ENCODE measurements at regions not wholly inside any gene's neighbourhood (a gene's known extent, or its start where the extent isn't known, plus 50 kb on each side); places are given as distances from the start of the nearest gene placed in this dataset.
A peak's percentile ranks its signal among the peaks of the same experiment; 100 is the strongest.
"Not testable (repeated sequence)": the region's sequence is repeated elsewhere in the genome, so short reads cannot be mapped to it uniquely, and the experiment has no call there.

DNA sequence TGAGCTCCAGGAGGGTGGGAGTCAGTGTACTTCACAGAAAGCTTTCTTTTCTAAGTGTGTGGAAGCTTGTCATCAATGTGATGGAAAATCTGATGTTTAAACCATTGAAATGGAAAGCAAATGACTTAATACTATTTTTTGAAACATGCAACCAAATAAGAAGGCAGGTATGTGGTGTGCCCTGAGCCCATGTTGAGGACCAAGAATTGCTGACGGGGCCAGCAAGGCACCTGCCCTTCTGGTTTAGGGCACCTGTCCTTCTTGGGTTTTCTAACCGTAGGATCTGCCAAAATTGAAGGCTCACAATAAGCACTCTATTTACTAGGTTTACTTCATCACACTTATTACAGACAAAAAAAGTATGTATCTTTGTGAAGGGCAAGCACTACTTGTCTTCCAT is 537.7 kb downstream of the SOCS6 start:
- DNase-seq (ENCODE audit: low read depth in 2 of 2), result no peak

DNA sequence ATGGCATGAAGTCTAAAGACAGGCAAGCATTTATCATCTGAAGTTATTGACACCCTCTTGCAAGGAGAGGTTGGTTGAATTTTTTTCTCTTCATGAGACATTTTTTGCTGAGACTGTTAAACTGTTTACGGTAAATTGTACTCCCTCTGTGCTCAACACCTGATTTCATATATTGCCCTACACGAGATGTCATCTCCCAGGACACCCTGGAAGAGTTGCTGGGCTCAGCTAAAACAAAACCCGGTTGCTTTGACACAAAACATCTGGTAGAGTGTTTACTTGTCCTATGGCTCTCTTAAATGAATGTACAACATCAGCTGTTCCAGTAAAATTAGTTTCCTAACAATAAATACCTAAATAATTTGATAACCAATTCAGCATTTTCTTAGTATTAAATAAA is 533.8 kb downstream of the SOCS6 start:
- no peak for DNase-seq (ENCODE audit: low read depth in 2 of 2)

DNA sequence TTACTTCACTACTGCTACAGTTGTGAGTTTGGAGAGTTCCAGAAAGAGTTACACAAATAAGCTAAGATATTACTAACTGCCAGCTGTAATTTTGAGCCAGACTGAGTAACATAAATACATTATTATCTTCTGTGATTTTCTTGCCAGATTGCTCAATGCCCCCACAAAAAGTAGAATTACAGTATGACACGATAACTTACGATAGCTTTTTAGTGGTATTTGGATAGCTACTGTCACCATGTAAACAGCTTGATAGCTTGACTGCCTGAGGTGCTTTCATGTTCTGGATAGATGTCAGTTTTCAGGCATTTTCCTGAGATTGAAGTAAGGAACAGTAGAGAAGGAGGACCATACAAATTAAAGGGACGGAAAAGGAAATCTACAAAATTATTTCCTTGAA is 533.3 kb downstream of the SOCS6 start:
- no peak for DNase-seq (ENCODE audit: low read depth in 2 of 2)

DNA sequence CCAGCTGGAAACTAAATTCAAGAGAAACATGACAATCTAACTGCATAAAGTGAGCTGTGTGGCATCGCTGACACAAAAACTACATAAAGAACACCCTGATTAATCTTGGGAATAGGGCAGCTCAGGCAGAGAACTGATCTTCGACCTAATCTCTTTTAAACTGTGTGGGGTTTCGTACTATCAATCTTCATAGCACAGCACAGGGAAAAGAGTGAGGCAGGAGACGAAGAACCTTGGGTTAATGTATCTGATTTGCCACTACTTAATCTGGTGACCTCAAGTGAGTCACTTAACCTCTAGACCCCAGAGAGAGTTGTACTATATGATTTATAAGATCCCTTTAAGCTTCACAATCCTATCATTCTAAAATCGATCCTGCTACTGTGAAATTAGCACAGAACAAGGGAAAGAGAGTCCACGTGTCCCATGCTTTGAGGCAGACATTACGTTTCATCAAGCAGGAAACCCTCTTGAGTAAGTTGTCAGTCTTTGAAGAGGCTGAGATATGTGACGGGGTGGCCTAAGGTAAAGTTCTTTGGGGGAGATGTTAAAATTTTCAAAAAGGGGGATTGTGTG is 519.7 kb downstream of the SOCS6 start:
- no peak for DNase-seq (ENCODE audit: low read depth in 2 of 2)

DNA sequence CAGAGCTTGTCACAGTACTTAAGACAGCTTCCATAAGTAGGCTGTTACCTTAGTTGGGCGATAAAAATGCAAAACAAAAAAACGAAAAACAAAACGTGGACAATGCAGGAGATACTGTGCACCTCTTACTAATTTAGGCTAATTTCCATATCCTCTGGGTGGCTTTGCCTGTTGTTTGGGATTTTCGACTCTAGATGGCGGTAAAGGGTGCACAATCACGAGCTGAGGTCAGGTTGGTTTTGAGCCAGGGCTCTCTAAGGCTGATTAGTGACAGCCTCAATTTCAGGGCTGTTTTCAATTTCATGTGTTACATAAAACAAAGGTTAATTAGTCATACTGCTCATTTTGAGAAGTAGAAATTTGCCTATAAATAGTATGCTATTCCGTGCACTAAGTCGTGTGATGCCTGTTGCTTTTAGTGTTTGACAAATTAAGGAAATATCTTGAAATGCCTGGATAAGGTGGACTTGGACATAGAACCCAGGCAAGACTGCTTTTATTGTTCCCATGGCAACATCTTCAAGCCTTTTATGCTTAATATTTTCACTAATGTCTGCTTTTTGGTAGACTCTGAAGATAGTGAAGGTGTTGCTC is 493.1 kb downstream of the SOCS6 start:
- DNase-seq (ENCODE audit: low read depth in 2 of 2), result peak in 1 of 2 donors; percentile 18

DNA sequence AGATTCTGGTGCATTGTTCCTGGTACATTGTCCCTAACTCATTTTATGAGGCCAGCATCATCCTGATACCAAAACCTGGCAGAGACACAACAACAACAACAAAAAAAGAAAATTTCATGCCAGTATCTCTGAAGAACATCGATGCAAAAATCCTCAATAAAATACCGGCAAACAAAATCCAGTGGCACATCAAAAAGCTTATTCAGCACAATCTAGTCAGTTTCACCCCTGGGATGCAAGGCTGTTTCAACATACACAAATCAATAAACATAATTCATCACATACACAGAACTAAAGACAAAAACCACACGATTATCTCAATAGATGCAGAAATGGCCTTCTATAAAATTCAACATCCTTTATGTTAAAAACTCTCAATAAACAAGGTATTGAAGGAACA is 477.4 kb downstream of the SOCS6 start:
- DNase-seq (ENCODE audit: low read depth in 2 of 2), result not testable (repeated sequence)

DNA sequence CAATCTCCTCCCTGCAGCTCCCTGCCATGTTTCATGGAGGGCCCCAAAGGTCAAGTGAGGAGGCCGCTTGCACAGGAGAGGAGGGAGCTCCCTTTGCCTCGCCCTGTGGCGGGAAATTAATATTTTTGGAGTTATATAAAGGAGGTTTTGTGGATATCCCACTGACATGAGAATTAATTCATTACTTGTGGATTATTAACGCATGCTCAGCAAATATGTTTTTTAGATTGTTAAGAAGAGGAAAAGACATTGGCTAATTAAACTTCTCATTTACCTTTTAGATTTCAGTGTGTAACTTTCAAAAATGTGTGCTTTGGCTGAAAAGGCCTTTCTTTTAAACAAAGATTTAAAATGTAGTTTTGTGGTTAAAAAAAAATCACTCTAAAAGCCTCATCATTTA is 474.0 kb downstream of the SOCS6 start:
- DNase-seq (ENCODE audit: low read depth in 2 of 2), result no peak

DNA sequence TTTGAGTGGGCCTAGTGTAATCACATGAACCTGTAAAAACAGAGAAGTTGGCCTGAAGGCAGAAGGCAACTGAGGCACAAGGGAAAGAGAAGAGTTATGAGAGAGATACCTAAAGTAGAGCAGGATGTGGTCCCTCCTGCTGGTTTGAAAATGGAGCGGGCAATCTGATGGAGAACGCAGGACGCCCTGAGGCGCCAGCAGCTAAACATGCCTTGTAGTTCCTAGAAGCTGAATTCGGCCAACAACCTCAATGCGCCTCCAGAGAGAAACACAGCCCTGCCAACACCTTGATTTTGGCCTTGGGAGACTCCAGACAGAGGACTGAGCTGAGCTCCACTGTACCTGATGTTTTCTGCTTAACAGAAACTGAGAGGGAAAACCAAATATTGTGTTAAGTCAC is 469.9 kb downstream of the SOCS6 start:
- DNase-seq (ENCODE audit: low read depth in 2 of 2), result no peak

DNA sequence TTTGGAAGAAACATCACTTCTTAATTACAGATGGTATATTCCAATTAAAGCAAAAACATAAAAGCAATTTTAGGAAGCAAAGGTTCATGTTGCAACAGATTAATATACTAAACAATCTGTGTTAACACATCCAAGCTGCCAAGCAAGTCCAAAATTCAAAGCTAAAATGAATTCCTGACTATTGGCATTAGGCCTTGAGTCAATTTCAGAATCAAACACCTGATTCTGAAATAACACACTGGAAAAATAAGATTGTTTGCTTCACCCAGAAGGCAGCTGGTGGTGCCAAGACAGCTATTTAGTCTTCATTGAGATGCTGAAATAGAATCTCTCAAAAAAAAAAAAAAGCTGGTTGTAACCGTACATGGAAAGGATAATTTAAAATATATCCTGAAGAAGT is 465.6 kb downstream of the SOCS6 start:
- DNase-seq (ENCODE audit: low read depth in 2 of 2), result no peak

DNA sequence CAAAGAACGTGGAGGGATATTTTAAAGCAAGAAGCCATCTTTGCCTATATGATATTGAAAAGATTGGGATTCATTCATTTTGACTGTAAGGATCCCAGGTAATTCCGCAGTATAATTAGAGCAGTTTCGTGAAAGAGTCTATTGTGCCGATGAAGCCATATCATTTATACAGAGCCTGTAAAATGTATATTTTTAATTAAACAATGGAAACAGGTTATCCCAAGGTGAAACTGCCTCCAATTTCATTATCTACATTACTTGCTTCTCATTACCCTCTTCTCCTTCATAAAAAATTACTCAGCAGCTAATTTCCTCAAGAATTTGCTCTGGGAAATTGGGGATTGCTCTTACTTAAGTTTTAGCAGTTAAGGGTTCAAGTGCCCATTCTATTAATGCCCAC is 444.1 kb downstream of the SOCS6 start:
- DNase-seq (ENCODE audit: low read depth in 2 of 2), result no peak

DNA sequence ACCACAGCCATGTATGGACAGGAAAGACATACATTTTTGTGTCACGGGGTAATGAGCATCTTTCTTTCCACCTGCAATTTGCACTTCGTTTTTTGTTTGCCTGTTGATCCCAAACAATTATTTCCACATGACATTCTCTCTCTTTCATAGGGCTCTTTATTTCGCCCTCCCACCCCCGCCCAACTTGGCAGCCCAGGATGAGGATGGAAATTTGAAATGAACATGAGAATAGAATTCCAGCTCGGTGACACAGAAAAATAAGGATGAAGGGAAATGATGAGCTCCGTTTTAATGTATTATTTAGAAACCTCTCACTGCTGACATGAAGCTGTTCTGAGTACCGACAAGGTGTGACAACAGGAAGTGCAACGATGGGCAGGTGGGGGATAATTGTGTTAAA is 443.3 kb downstream of the SOCS6 start:
- DNase-seq (ENCODE audit: low read depth in 2 of 2), result no peak

DNA sequence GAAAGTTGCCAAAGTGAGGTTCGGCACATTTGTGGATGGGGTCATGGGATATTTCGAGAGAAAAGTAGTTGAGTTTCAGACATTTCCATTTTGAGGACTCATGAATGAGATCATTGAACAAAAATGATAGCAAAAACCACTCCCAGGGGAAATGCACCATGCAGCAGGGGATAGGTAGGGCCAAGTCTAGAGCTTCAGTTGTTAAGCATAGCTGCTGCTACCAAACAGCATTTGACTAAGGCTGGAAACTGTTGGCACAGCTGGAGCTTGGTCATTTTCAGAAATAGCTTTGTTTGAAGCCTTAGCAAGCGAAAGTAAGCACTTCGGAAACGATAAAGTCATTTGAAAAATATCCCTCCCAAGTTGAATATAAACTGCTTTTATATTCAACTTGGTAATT is 431.8 kb downstream of the SOCS6 start:
- DNase-seq (ENCODE audit: low read depth in 2 of 2), result no peak

DNA sequence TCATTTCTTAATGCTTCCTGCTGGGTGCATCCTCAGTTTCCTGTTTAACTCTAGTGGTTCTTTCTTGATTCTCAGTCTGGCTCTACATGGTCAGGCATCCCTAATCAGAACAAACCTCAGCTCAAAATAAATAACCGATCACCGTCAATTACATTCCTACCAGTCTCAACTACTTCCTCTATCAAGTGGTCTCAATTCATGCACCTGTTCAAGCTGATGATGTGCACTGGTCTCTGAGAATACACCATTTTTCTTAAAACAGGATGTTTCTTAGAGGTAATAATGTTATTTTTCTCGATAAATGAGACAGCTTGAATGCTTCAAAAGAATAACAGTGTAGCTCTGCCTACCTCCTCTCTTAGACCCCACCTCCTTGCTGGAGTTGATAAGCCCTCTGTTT is 420.9 kb downstream of the SOCS6 start:
- DNase-seq (ENCODE audit: low read depth in 2 of 2), result no peak

DNA sequence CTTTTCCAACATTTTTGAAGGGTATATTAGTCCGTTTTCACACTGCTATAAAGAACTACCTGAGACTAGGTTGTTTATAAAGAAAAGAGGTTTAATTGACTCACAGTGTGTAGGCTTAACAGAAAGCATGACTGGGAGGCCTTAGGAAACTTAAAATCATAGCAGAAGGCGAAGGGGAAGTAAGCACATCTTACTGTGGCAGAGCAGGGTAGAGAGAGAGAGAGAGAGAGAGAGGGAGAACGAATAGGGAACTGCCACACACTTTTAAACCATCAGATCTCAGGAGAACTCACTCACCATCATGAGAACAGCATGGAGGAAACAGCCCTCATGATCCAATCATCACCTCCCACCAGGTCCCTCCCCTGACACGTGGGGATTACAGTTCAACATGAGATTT is 420.3 kb downstream of the SOCS6 start:
- no peak for DNase-seq (ENCODE audit: low read depth in 2 of 2)

DNA sequence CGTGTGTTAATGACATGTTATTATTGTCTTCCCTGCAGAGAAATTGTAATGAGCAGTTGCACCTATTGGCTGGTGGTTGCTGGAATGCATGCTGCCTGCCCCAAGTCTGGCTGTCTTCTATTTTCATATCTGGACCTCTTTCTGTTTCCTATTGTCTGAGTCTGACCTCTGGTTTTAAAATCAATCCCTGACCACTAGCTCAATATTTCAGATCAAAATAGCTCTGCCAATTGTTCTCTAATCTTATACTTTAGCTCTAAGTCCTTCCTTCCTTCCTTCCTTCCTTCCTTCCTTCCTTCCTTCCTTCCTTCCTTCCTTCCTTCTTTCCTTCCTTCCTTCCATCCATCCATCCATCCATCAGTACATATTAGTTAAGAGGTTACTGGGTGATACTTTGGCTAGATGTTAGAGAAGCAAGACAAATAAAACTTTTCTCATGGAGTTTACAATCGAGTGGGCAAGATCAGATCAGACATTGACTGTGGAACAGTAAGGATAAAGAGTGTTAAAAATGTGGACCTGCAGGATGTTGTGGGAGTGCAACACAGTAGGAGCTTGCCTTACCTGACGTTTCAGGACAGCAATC is 417.1 kb downstream of the SOCS6 start:
- no peak for DNase-seq (ENCODE audit: low read depth in 2 of 2)

DNA sequence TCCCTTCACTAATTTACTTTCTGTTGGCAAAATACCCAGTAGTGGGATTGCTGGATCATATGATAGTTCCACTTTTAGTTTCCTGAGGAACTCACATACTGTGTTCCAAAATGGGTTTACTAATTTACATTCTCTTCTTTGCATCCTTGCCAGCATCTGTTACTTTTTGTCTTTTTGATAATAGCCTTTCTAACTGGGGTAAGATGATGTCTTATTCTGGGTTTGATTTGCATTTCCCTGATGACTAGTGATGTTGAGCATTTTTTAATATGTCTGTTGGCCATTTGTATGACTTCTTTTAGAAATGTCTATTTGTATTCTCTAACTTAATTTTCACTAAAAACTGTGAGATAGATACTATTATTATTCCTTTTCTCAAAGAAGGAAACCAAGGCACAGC is 411.7 kb downstream of the SOCS6 start:
- no peak for DNase-seq (ENCODE audit: low read depth in 2 of 2)

DNA sequence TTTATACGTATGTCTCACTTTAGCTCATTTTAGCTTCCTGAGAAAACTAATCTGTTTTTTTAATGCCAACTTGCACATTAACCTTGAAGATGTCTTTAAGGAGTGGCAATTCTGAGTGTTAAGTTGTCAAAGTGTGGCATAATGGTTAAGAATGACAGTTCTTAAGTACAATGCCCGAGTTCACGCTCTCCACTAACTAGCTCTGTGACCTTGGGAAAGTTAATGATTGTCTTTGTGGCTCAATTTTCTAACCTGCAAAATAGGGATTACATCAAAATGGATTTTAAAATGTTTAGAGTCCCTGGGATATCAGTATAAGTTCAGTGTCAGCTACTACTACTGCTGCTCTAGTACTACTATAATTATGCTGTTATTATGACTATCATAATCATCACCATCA is 409.7 kb downstream of the SOCS6 start:
- no peak for DNase-seq (ENCODE audit: low read depth in 2 of 2)

DNA sequence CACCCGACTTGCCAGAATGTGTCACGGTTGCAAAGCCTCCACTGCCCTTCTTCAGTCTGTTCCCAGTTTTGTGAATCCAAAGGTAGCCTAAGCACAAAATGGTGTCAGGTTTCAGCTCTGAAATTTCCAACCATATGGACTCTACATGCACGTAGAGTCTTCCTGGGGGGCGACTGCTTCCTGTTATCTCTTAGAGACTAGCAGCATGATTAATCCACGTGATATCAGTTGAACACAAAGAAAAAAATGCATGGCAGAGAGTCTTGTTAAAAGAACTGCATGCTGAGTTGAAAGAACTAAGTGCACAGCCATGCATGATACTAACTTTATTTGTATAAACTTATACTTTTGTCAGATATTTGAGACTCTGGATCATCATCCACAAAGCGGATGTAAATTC is 404.4 kb downstream of the SOCS6 start:
- no peak for DNase-seq (ENCODE audit: low read depth in 2 of 2)

DNA sequence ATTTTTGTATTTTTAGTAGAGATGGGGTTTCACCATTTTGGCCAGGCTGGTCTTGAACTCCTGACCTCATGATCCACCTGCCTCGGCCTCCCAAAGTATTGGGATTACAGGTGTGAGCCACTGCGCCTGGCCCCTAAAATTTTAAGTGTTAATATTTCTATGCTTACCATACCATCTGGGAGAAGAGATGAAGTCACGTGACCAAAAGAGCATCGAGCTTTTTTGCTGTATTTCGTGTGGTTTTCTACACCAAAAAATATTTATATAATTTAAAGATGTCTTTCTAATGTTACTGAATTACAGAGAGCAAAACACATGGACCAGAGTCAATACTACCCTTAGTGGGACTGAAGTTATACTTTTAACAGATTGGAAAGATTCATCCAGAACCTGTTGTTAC is 400.9 kb downstream of the SOCS6 start:
- not testable (repeated sequence) for DNase-seq (ENCODE audit: low read depth in 2 of 2)

DNA sequence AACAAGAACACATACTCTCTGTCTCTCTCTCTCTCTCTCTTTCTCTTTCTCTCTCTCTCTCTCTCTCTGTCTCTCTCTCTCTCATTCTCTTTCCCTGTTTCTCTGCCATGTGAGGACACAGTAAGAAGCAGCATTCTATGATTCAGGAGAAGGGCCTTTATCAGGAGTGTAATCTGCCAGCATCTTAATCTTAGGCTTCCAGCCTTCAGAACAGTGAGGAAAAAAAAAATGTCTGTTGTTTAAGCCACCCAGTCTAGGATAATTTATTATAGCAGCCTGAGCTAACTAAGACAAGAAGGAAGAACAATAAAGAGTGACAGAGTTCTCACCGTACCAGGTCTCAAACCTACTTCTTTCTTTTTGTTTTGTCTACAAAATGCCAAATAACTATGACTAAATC is 399.4 kb downstream of the SOCS6 start:
- no peak for DNase-seq (ENCODE audit: low read depth in 2 of 2)

DNA sequence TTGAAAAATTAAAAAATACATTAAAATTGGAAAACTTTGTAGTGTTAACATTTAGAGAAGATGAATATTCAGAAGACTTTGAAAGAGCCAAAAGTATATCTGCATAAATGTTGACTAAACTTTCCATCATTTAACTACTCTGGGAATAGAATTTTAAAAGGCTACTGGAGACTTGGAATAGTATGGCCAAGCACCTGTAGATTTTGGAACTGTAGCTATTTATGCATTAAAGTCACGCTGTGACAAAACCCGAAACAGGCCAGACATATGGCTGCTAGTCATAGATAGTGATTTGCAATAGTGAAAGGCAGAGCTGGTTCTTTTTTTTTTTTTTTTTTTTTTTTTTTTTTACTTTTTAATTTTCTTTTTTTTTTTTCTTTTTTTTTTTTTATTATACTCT is 396.0 kb downstream of the SOCS6 start:
- no peak for DNase-seq (ENCODE audit: low read depth in 2 of 2)

DNA sequence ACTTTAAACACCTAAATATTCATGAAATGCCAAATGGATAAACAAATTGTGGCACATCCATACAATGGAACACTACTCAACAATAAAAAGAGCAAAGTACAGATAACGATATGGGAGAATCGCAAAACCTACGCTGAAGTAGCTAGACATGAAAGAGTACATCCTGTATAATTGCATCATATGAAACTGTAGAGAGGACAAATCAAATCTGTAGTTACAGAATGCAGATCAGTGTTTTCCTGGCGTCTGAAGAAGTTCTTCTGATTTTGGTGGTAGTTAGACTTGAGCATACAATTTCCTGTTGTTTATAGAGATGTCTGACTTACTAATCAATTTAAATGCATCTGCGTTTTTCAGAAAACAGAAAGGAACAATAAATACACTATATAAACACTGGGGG is 394.4 kb downstream of the SOCS6 start:
- DNase-seq (ENCODE audit: low read depth in 2 of 2), result no peak

DNA sequence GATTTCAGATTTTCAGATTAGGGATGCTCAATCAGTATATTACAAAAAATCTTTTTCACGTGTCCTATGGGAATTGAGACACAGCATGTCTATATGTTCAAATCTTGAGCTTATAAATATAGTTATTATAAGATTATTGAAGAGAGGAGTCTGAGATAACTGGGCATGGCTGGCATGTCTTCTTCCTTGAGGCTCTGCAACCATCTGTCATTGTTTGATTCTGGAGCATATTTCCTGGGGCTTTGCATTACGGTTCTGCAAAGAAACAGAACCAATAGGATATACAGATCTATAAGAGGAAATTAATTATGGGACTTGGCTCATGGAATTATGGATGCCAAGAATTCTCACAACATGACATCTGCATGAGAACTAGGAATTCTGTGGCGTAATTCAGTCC is 386.1 kb downstream of the SOCS6 start:
- no peak for DNase-seq (ENCODE audit: low read depth in 2 of 2)

DNA sequence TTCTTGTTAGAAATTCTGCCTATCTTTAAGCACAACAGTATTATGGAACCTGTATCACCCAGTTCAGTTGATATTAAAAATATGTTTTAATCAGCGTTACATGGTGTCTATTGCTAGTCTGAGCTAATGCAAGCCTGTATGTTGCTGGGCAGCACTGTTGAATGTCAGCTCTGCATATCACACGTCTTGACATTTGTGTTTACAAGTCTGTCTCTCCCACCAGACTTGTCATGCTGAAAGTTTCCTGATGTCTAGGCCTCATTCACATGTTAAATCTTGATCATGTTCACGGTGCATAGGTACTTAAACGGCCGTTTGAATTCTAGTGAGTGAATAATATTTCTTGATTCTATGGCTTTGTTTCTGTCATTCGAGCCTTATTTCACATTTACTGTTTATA is 385.0 kb downstream of the SOCS6 start:
- no peak for DNase-seq (ENCODE audit: low read depth in 2 of 2)

Measured in activated CD8-positive, alpha-beta memory T cell treated with anti-CD3 and anti-CD28 coated beads for 4 hours (primary cell).